Gastrocnemius medialis (tissue), 4 donors: ENCODE measurements at regions not wholly inside any gene's neighbourhood (a gene's known extent, or its start where the extent isn't known, plus 50 kb on each side); places are given as distances from the start of the nearest gene placed in this dataset.

Source experiments
- POLR2A ChIP-seq, 2 donors: fragments of 450-650 bp; IDR thresholded peaks; one replicate each; pipeline ENCODE4 v1.6.1; 2017; ENCODE audit warnings: antibody characterized with exemption in 2 of 2, mild to moderate bottlenecking in 2 of 2, moderate library complexity in 2 of 2
- TF ChIP-seq, protein P1 (sequence below), 5 experiments: fragments of 450-650 bp in 3 of 5; fragments of 200-600 bp in 2 of 5; sonication (generic) in 2 of 5; IDR thresholded peaks in 4 of 5; conservative IDR thresholded peaks in 1 of 5; 1 replicate in 4 of 5; 2 replicates in 1 of 5; pipeline ENCODE4 v1.5.1; 2016 to 2019; ENCODE audit warnings: antibody characterized with exemption in 5 of 5, mild to moderate bottlenecking in 3 of 5, moderate library complexity in 3 of 5

DNA sequence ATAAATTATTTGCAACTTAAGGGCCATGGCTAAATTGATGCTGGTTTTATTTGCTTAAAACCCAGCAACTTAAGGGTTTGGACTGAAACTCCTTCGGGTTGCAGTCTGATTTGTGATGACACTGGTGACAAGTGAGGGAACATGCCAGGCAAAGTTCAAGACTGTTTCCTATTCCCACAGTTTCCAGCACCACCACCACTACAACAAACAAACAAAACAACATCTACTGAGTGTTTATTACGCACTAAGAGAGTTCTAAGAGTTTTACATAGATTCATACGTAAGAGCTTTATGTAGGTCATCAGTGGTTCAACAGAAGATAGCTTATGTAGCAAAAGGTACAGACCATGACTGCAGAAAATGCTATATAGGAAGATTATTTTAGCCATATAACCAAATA is 1582.1 kb downstream of the BRINP3 start:
- TF ChIP-seq POLR2A (IDR thresholded peaks at IDR 0.05), result no peak
- TF ChIP-seq, protein P1, sequence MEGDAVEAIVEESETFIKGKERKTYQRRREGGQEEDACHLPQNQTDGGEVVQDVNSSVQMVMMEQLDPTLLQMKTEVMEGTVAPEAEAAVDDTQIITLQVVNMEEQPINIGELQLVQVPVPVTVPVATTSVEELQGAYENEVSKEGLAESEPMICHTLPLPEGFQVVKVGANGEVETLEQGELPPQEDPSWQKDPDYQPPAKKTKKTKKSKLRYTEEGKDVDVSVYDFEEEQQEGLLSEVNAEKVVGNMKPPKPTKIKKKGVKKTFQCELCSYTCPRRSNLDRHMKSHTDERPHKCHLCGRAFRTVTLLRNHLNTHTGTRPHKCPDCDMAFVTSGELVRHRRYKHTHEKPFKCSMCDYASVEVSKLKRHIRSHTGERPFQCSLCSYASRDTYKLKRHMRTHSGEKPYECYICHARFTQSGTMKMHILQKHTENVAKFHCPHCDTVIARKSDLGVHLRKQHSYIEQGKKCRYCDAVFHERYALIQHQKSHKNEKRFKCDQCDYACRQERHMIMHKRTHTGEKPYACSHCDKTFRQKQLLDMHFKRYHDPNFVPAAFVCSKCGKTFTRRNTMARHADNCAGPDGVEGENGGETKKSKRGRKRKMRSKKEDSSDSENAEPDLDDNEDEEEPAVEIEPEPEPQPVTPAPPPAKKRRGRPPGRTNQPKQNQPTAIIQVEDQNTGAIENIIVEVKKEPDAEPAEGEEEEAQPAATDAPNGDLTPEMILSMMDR (IDR thresholded peaks at IDR 0.05 in 4 of 5, conservative IDR thresholded peaks at IDR 0.05 in 1 of 5), result no peak
